Upper lobe of left lung (tissue), 4 donors: ENCODE measurements at regions not wholly inside any gene's neighbourhood (a gene's known extent, or its start where the extent isn't known, plus 50 kb on each side); places are given as distances from the start of the nearest gene placed in this dataset.

Experiments used
- CTCF ChIP-seq, 6 experiments: fragments of 450-650 bp in 4 of 6; fragments of 200-600 bp in 2 of 6; sonication (generic) in 2 of 6; IDR thresholded peaks; one replicate each; pipeline ENCODE4 v1.5.1; 2016 to 2019; ENCODE audit warnings: antibody characterized with exemption in 6 of 6
- POLR2A ChIP-seq, 4 donors: fragments of 450-650 bp; IDR thresholded peaks; one replicate each; pipeline ENCODE4 v1.5.1; 2016 to 2017; ENCODE audit warnings: antibody characterized with exemption in 4 of 4, mild to moderate bottlenecking in 2 of 4

- TF ChIP-seq CTCF (IDR thresholded peaks at IDR 0.05) (no peak), POLR2A (IDR thresholded peaks at IDR 0.05) (no peak)
Observed at GRCh38 chr16:54525104-54525503, 238.5 kb upstream of the IRX3 start.
